Choroid plexus epithelial cell (primary cell): ENCODE measurements at regions not wholly inside any gene's neighbourhood (a gene's known extent, or its start where the extent isn't known, plus 50 kb on each side); places are given as distances from the start of the nearest gene placed in this dataset.

Experiments used
- DNase-seq: peaks from one replicate; pipeline ENCODE4 v3.0.0-alpha.2; 2010; ENCODE audit warnings: low read depth
- H3K4me3 ChIP-seq: 2 replicates; pipeline ENCODE4 v1.5.1; 2011; ENCODE audit warnings: low read depth, mild to moderate bottlenecking, control low read depth, low read length, moderate library complexity
- CTCF ChIP-seq: conservative IDR thresholded peaks from 2 replicates; pipeline ENCODE4 v1.5.1; 2011; ENCODE audit warnings: low read depth, mild to moderate bottlenecking, control low read depth, inconsistent platforms, low read length, moderate library complexity

GRCh38 chr16:85179344-85180046, 67.2 kb upstream of the CIBAR2 start:
- no peak overlapping the region for H3K4me3 ChIP-seq
- no peak for DNase-seq
- TF ChIP-seq CTCF: no peak

GRCh38 chr16:85180047-85180826, 68.0 kb upstream of the CIBAR2 start:
- H3K4me3 ChIP-seq: no peak overlapping the region
- no peak for DNase-seq
- no peak for TF ChIP-seq CTCF

- no peak for DNase-seq
- no peak for TF ChIP-seq CTCF
- H3K4me3 ChIP-seq: no peak overlapping the region
These were observed 68.8 kb upstream of the CIBAR2 start for GRCh38 chr16:85180827-85181738.

GRCh38 chr16:85181739-85182129, 69.5 kb upstream of the CIBAR2 start:
- no peak overlapping the region for H3K4me3 ChIP-seq
- no peak for TF ChIP-seq CTCF
- DNase-seq: no peak

- no peak overlapping the region for H3K4me3 ChIP-seq
- DNase-seq: no peak
- no peak for TF ChIP-seq CTCF
These were observed 70.0 kb upstream of the CIBAR2 start for GRCh38 chr16:85182286-85182685.

GRCh38 chr16:85182774-85183173, 70.5 kb upstream of the CIBAR2 start:
- TF ChIP-seq CTCF: no peak
- DNase-seq: no peak

More at GRCh38 chr16:85182774-85183173, 70.5 kb upstream of the CIBAR2 start:
- no peak overlapping the region for H3K4me3 ChIP-seq
